Hindlimb muscle (tissue), 1 donor: ENCODE measurements at regions not wholly inside any gene's neighbourhood (a gene's known extent, or its start where the extent isn't known, plus 50 kb on each side); places are given as distances from the start of the nearest gene placed in this dataset.
"Not testable (repeated sequence)": the region's sequence is repeated elsewhere in the genome, so short reads cannot be mapped to it uniquely, and the experiment has no call there.

ENCODE experiments used
- DNase-seq: peaks from one replicate; pipeline ENCODE4 v3.0.0-alpha.2; 2013

- DNase-seq: not testable (repeated sequence)
Observed at GRCh38 chrX:123788193-123788592, 55.3 kb upstream of the THOC2 start.

- no peak for DNase-seq
Observed at GRCh38 chrX:123788744-123789143, 55.9 kb upstream of the THOC2 start.

- no peak for DNase-seq
Observed at GRCh38 chrX:123797543-123798447, 62.1 kb upstream of the XIAP start.

GRCh38 chrX:123798706-123799430 lies 61.0 kb upstream of the XIAP start:
- not testable (repeated sequence) for DNase-seq

GRCh38 chrX:123801901-123802300 lies 58.0 kb upstream of the XIAP start:
- no peak for DNase-seq

GRCh38 chrX:123803331-123803983 lies 56.4 kb upstream of the XIAP start:
- peak; percentile 3 for DNase-seq

GRCh38 chrX:123803984-123804365 lies 55.9 kb upstream of the XIAP start:
- DNase-seq: not testable (repeated sequence)

- no peak for DNase-seq
Observed at GRCh38 chrX:123807835-123808416, 51.9 kb upstream of the XIAP start.

- DNase-seq: no peak
Observed at GRCh38 chrX:123809854-123810375, 49.9 kb upstream of the XIAP start.
